HL-60 (cell line): ENCODE measurements at regions not wholly inside any gene's neighbourhood (a gene's known extent, or its start where the extent isn't known, plus 50 kb on each side); places are given as distances from the start of the nearest gene placed in this dataset.

Experiments
- CTCF ChIP-seq: IDR thresholded peaks from one replicate; pipeline ENCODE4 v1.5.1; 2011; ENCODE audit warnings: low read length, control low read depth, inconsistent platforms; ENCODE audit not compliant: insufficient read depth
- POLR2AphosphoS5 ChIP-seq: IDR thresholded peaks from 2 replicates; pipeline ENCODE4 v1.6.1; 2012; ENCODE audit warnings: low read depth
- REST ChIP-seq: IDR thresholded peaks from 2 replicates; pipeline ENCODE4 v1.6.1; 2012; ENCODE audit warnings: low read depth; ENCODE audit not compliant: insufficient replicate concordance

GRCh38 chr2:155033652-155034051 lies 335.2 kb downstream of the KCNJ3 start:
- no peak for TF ChIP-seq CTCF
- TF ChIP-seq POLR2AphosphoS5: no peak
- TF ChIP-seq REST: no peak
